Natural killer cell (primary cell): ENCODE measurements at regions not wholly inside any gene's neighbourhood (a gene's known extent, or its start where the extent isn't known, plus 50 kb on each side); places are given as distances from the start of the nearest gene placed in this dataset.

Source experiments
- ATAC-seq, 3 donors: fragments of 150-1000 bp in 2 of 3; fragments of 200-7000 bp in 1 of 3; cut with Tn5 transposase; 1 replicate in 1 of 3; 2 replicates in 2 of 3; pipeline ENCODE4 v1.10.0; 2021; ENCODE audit warnings: mild to moderate bottlenecking in 2 of 3, moderate library complexity in 2 of 3
- DNase-seq, 2 donors: peaks; one replicate each; pipeline versions ENCODE4 v3.0.0 to v3.0.0-alpha.2; 2013 to 2021; ENCODE audit warnings: mixed read lengths in 1 of 2
- H3K27ac ChIP-seq: one replicate; pipeline ENCODE4 v1.5.1; 2013; ENCODE audit warnings: mild to moderate bottlenecking, low read length
- H3K27me3 ChIP-seq: one replicate; pipeline ENCODE4 v1.6.1; 2013; ENCODE audit warnings: low read length; ENCODE audit not compliant: control insufficient read depth, insufficient read depth
- H3K36me3 ChIP-seq: one replicate; pipeline ENCODE4 v1.6.1; 2013; ENCODE audit warnings: low read length; ENCODE audit not compliant: control insufficient read depth, insufficient read depth
- H3K4me1 ChIP-seq: one replicate; pipeline ENCODE4 v1.6.1; 2013; ENCODE audit warnings: low read length; ENCODE audit not compliant: control insufficient read depth, insufficient read depth
- H3K4me3 ChIP-seq: one replicate; pipeline ENCODE4 v1.5.1; 2013; ENCODE audit warnings: low read length
- H3K9me3 ChIP-seq: one replicate; pipeline ENCODE4 v1.6.1; 2013; ENCODE audit warnings: low read length; ENCODE audit not compliant: control insufficient read depth, insufficient read depth
- H3K27ac Mint-ChIP-seq, 2 donors: one replicate each; pipeline ENCODE4 v1.8.0; 2022; ENCODE audit warnings: mild to moderate bottlenecking in 2 of 2, mixed read lengths in 2 of 2, moderate library complexity in 1 of 2
- H3K27me3 Mint-ChIP-seq, 2 donors: one replicate each; pipeline ENCODE4 v1.8.0; 2022; ENCODE audit warnings: low read depth in 2 of 2, mixed read lengths in 2 of 2
- H3K36me3 Mint-ChIP-seq: one replicate; pipeline ENCODE4 v1.8.0; 2022; ENCODE audit warnings: mixed read lengths
- H3K4me1 Mint-ChIP-seq, 2 donors: one replicate each; pipeline ENCODE4 v1.8.0; 2022; ENCODE audit warnings: mixed read lengths in 2 of 2
- H3K4me3 Mint-ChIP-seq: one replicate; pipeline ENCODE4 v1.8.0; 2022; ENCODE audit warnings: mild to moderate bottlenecking, moderate library complexity, mixed read lengths
- H3K9me3 Mint-ChIP-seq, 2 donors: one replicate each; pipeline ENCODE4 v1.8.0; 2022; ENCODE audit warnings: mixed read lengths in 2 of 2
- CTCF ChIP-seq: fragments of 200-600 bp; IDR thresholded peaks from one replicate; pipeline ENCODE4 v1.8.0; 2022; ENCODE audit warnings: antibody characterized with exemption
- WGBS: methylation state at CpG from one replicate; pipeline ENCODE4 v1.1.7; 2013; ENCODE audit warnings: missing lambda C conversion rate; ENCODE audit not compliant: insufficient coverage; 5-methylcytosine and 5-hydroxymethylcytosine counted together
- intact Hi-C: fragments of 100-400 bp; cut with micrococcal nuclease; formaldehyde crosslinking; loops from one replicate; pipeline ENCODE4 v1.14.2; 2022

GRCh38 chr10:81213370-81213769 lies 661.6 kb upstream of the NRG3 start:
- Histone ChIP-seq H3K36me3 (no peaks in the 10 kb centered on the region), H3K27ac (no peak overlapping the region), H3K27me3 (no peaks in the 10 kb centered on the region), H3K4me3 (no peak overlapping the region), H3K9me3 (peaks cover 4% of the 10 kb centered on the region), H3K4me1 (no peaks in the 10 kb centered on the region)
- H3K4me3 Mint-ChIP-seq: no peak overlapping the region
- WGBS: 67% methylated on average over 1 of the region's 1 CpG
- no peaks in the 10 kb centered on the region for H3K36me3 Mint-ChIP-seq
- no peak for DNase-seq
- peaks cover 4 to 14% of the 10 kb centered on the region in 2 donors for H3K9me3 Mint-ChIP-seq
- intact Hi-C loops: no loop called here
- ATAC-seq: no peak
- H3K27ac Mint-ChIP-seq: no peak overlapping the region
- H3K4me1 Mint-ChIP-seq: no peaks in the 10 kb centered on the region
- H3K27me3 Mint-ChIP-seq: no peaks in the 10 kb centered on the region
- TF ChIP-seq CTCF: no peak

DNA sequence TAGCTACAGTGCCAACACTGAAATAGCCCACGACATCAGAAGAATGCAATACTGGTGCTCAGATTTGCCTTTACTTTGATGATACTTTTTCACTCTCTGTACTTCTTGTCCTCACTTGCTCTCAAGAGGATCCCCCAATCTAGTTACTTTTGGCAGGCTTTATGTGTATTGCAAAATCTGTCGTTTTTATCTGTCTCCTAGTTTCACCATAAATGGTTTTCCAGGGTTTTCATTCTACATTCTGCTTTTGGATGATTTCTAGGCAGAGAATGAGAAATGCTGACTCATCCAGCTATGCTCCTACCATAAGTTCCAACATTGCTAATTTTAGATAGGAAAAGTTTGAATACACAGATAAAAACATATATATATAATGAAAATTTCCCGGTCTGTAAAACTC lies 659.5 kb upstream of the NRG3 start:
- TF ChIP-seq CTCF: no peak
- Mint-ChIP-seq H3K4me3 (no peak overlapping the region), H3K27me3 (no peaks in the 10 kb centered on the region), H3K36me3 (no peaks in the 10 kb centered on the region), H3K9me3 (peaks cover 2 to 14% of the 10 kb centered on the region in 2 donors), H3K4me1 (no peaks in the 10 kb centered on the region), H3K27ac (no peak overlapping the region)
- DNase-seq: no peak
- Histone ChIP-seq H3K27me3 (no peaks in the 10 kb centered on the region), H3K9me3 (peaks cover 4% of the 10 kb centered on the region), H3K4me1 (no peaks in the 10 kb centered on the region), H3K36me3 (no peaks in the 10 kb centered on the region), H3K4me3 (no peak overlapping the region), H3K27ac (no peak overlapping the region)
- WGBS: 58% methylated on average over 1 of the region's 3 CpGs
- intact Hi-C loops: no loop called here
- ATAC-seq: no peak

GRCh38 chr10:81216949-81217348 lies 658.0 kb upstream of the NRG3 start:
- intact Hi-C loops: no loop called here
- Histone ChIP-seq H3K27me3 (no peaks in the 10 kb centered on the region), H3K9me3 (peaks cover 4% of the 10 kb centered on the region), H3K36me3 (no peaks in the 10 kb centered on the region), H3K27ac (no peak overlapping the region), H3K4me1 (no peaks in the 10 kb centered on the region), H3K4me3 (no peak overlapping the region)
- Mint-ChIP-seq H3K9me3 (peaks cover 2 to 11% of the 10 kb centered on the region in 2 donors), H3K4me3 (no peak overlapping the region), H3K27ac (no peak overlapping the region), H3K36me3 (no peaks in the 10 kb centered on the region), H3K27me3 (no peaks in the 10 kb centered on the region), H3K4me1 (no peaks in the 10 kb centered on the region)
- TF ChIP-seq CTCF: no peak
- 83% methylated on average over 2 of the region's 5 CpGs for WGBS
- DNase-seq (no peak), ATAC-seq (no peak)

GRCh38 chr10:81218307-81218706 lies 656.7 kb upstream of the NRG3 start:
- H3K4me3 ChIP-seq: no peak overlapping the region
- 94% methylated on average over 3 of the region's 4 CpGs for WGBS
- H3K27ac ChIP-seq: no peak overlapping the region
- Mint-ChIP-seq H3K36me3 (no peaks in the 10 kb centered on the region), H3K27ac (no peak overlapping the region), H3K4me1 (no peaks in the 10 kb centered on the region), H3K9me3 (peaks cover 4 to 16% of the 10 kb centered on the region in 2 donors), H3K27me3 (no peaks in the 10 kb centered on the region), H3K4me3 (no peak overlapping the region)
- ATAC-seq (no peak), DNase-seq (no peak)
- no peaks in the 10 kb centered on the region for H3K27me3 ChIP-seq
- TF ChIP-seq CTCF: no peak
- no peaks in the 10 kb centered on the region for H3K4me1 ChIP-seq
- peaks cover 4% of the 10 kb centered on the region for H3K9me3 ChIP-seq
- no peaks in the 10 kb centered on the region for H3K36me3 ChIP-seq
- intact Hi-C loops: no loop called here
